Smooth muscle cell (in vitro differentiated cells): ENCODE measurements at regions not wholly inside any gene's neighbourhood (a gene's known extent, or its start where the extent isn't known, plus 50 kb on each side); places are given as distances from the start of the nearest gene placed in this dataset.
"Not testable (repeated sequence)": the region's sequence is repeated elsewhere in the genome, so short reads cannot be mapped to it uniquely, and the experiment has no call there.

Experiments used
- DNase-seq: peaks from one replicate; lab custom pipeline; 2025; ENCODE audit not compliant: unreplicated experiment; lab: John Stamatoyannopoulos, UW
- H2AFZ ChIP-seq: fragments of 200-600 bp; sonication (generic); 2 replicates; pipeline ENCODE4 v1.6.0; 2016; ENCODE audit warnings: antibody characterized with exemption, low read depth, mild to moderate bottlenecking
- H3F3A ChIP-seq: fragments of 200-600 bp; sonication (generic); 2 replicates; pipeline ENCODE4 v1.6.0; 2017; ENCODE audit warnings: antibody characterized with exemption, low read depth
- H3K27ac ChIP-seq: fragments of 200-600 bp; sonication (generic); 2 replicates; pipeline ENCODE4 v1.5.1; 2016; ENCODE audit warnings: low read depth, mild to moderate bottlenecking
- H3K27me3 ChIP-seq: fragments of 200-600 bp; sonication (generic); 2 replicates; pipeline ENCODE4 v1.6.1; 2016; ENCODE audit warnings: low read depth, mild to moderate bottlenecking
- H3K36me3 ChIP-seq: fragments of 200-600 bp; sonication (generic); 2 replicates; pipeline ENCODE4 v1.5.1; 2016; ENCODE audit warnings: low read depth
- H3K4me1 ChIP-seq: fragments of 200-600 bp; sonication (generic); 2 replicates; pipeline ENCODE4 v1.5.1; 2016; ENCODE audit warnings: low read depth
- H3K4me2 ChIP-seq: fragments of 200-600 bp; sonication (generic); 2 replicates; pipeline ENCODE4 v1.6.0; 2016; ENCODE audit warnings: mild to moderate bottlenecking
- H3K4me3 ChIP-seq: fragments of 200-600 bp; sonication (generic); 2 replicates; pipeline ENCODE4 v1.5.1; 2016; ENCODE audit warnings: mild to moderate bottlenecking
- H3K79me2 ChIP-seq: fragments of 200-600 bp; sonication (generic); 2 replicates; pipeline ENCODE4 v1.6.0; 2016; ENCODE audit warnings: low read depth, mild to moderate bottlenecking
- H3K9ac ChIP-seq: fragments of 200-600 bp; sonication (generic); 2 replicates; pipeline ENCODE4 v1.6.0; 2016; ENCODE audit warnings: low read depth
- H3K9me3 ChIP-seq: fragments of 200-600 bp; sonication (generic); replicated peaks from 2 replicates; pipeline ENCODE4 v1.5.1; 2016; ENCODE audit warnings: low read depth
- H4K20me1 ChIP-seq: fragments of 200-600 bp; sonication (generic); 2 replicates; pipeline ENCODE4 v1.6.0; 2016; ENCODE audit warnings: low read depth
- CTCF ChIP-seq: fragments of 200-600 bp; sonication (generic); IDR thresholded peaks from 2 replicates; pipeline ENCODE4 v1.5.1; 2017; ENCODE audit warnings: borderline replicate concordance, mild to moderate bottlenecking, antibody characterized with exemption; ENCODE audit not compliant: insufficient read depth, poor library complexity, severe bottlenecking
- WGBS: methylation state at CpG from one replicate; pipeline ENCODE4 v1.1.7; 2016; ENCODE audit warnings: low lambda C conversion rate; 5-methylcytosine and 5-hydroxymethylcytosine counted together

DNA sequence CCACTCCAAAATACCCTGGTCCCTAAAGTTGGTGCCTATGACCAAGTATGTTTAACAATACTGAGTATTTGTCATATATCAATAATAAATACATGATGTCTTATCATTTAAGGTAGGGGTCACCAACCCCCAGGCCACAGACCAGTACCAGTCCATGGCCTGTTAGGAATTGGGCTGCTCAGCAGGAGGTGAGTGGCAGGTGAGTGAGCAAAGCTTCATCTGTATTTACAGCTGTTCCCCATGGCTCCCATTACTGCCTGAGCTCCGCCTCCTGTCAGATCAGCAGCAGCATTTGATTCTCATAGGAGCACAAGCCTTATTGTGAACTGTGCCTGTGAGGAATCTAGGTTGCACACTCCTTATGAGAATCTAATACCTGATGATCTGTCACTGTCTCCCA, 126.2 kb downstream of the HNRNPD start:
- Histone ChIP-seq H4K20me1 (no peaks in the 10 kb centered on the region), H3K36me3 (no peaks in the 10 kb centered on the region), H3K9ac (no peak overlapping the region), H3K27me3 (no peaks in the 10 kb centered on the region), H3K9me3 (no peaks in the 10 kb centered on the region), H3K4me2 (no peak overlapping the region), H3K4me3 (no peak overlapping the region), H3K4me1 (no peaks in the 10 kb centered on the region), H3F3A (no peaks in the 10 kb centered on the region), H3K27ac (no peak overlapping the region), H3K79me2 (no peaks in the 10 kb centered on the region), H2AFZ (no peak overlapping the region)
- TF ChIP-seq CTCF = no peak
- no peak for DNase-seq
- 92% methylated on average over 1 of the region's 1 CpG for whole genome bisulfite sequencing

- H3K27ac ChIP-seq = no peak overlapping the region
- H3K36me3 ChIP-seq = no peaks in the 10 kb centered on the region
- no peaks in the 10 kb centered on the region for H3F3A ChIP-seq
- no peaks in the 10 kb centered on the region for H3K4me1 ChIP-seq
- H4K20me1 ChIP-seq = no peaks in the 10 kb centered on the region
- no peak overlapping the region for H2AFZ ChIP-seq
- H3K27me3 ChIP-seq = no peaks in the 10 kb centered on the region
- no peak overlapping the region for H3K4me2 ChIP-seq
- no peak for TF ChIP-seq CTCF
- no peak overlapping the region for H3K9ac ChIP-seq
- no peaks in the 10 kb centered on the region for H3K9me3 ChIP-seq
- WGBS = 37% methylated on average over 3 of the region's 3 CpGs
- no peak overlapping the region for H3K4me3 ChIP-seq
- DNase-seq = no peak
- no peaks in the 10 kb centered on the region for H3K79me2 ChIP-seq
Measured at GRCh38 chr4:82247171-82247570, 126.6 kb downstream of the HNRNPD start.

DNA sequence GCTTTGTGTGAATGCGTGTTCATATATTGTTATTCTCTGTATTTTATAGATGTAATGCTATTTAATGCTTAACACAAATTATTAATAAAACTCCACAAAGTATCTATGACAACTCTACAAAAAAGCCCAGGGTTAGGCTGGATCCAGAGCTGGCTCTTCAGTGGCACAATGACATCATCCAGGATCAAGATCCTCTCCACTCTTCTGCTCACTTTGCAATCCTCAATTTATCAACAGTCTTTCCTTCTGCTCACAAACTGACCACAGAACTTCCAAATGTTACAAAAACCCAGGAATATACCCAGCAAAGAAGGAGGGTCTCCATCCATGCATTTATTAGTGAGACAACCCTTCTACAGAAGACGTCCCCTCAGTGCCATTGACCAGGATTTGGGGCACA, 132.3 kb downstream of the HNRNPD start:
- H3K9ac ChIP-seq = no peak overlapping the region
- no peak overlapping the region for H3K27ac ChIP-seq
- no peaks in the 10 kb centered on the region for H3K79me2 ChIP-seq
- H3K36me3 ChIP-seq = no peaks in the 10 kb centered on the region
- H3K4me3 ChIP-seq = no peak overlapping the region
- no peaks in the 10 kb centered on the region for H3K9me3 ChIP-seq
- no peaks in the 10 kb centered on the region for H3K4me1 ChIP-seq
- TF ChIP-seq CTCF = no peak
- H3F3A ChIP-seq = no peaks in the 10 kb centered on the region
- H2AFZ ChIP-seq = no peak overlapping the region
- DNase-seq = no peak
- H3K4me2 ChIP-seq = no peak overlapping the region
- H4K20me1 ChIP-seq = no peaks in the 10 kb centered on the region
- H3K27me3 ChIP-seq = peaks cover 6% of the 10 kb centered on the region
- 93% methylated on average over 2 of the region's 2 CpGs for WGBS

DNA sequence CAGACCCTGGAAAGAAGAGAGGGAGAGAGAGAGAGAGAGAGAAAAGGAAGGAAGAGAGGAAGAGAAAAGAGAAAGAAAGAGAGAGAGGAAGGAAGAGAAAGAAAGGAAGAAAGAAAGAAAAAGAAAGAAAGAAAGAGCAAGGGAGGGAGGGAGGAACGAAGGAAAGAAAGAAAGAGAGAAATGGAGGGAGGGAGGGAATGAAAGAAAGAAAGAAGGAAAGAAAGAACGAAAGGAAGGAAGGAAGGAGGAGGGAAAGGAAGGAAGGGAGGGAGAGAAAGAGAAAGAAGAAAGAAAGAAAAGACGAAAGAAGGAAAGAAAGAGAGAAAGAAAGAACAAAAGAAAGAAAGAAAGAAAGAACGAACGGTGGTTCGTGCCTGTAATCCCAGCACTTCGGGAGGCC, 133.4 kb downstream of the HNRNPD start:
- no peaks in the 10 kb centered on the region for H3K36me3 ChIP-seq
- no peak for TF ChIP-seq CTCF
- DNase-seq = no peak

DNA sequence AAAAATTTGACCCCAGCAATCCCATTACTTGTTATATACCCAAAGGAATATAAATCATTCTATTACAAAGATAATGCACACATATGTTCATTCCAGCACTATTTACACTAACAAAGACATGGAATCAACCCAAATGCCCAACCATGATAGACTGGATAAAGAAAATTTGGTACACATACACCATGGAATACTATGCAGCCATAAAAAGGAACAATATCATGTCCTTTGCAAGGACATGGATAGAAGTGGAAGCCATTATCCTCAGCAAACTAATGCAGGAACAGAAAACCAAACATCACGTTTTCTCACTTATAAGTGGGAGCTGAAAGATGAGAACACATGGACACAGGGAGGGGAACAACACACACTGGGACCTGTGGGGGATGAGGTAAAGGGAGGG, 136.6 kb downstream of the HNRNPD start:
- not testable (repeated sequence) for H3K9ac ChIP-seq, H3K27ac ChIP-seq, H3K4me1 ChIP-seq, H3K79me2 ChIP-seq, DNase-seq, H3F3A ChIP-seq, H3K4me3 ChIP-seq, H2AFZ ChIP-seq, H3K4me2 ChIP-seq, H3K9me3 ChIP-seq, H3K36me3 ChIP-seq, H4K20me1 ChIP-seq, H3K27me3 ChIP-seq
- 95% methylated on average over 1 of the region's 1 CpG for WGBS

More for the DNA sequence above, 133.4 kb downstream of the HNRNPD start:
- H3F3A ChIP-seq = no peaks in the 10 kb centered on the region
- no peak overlapping the region for H3K9ac ChIP-seq
- no peak overlapping the region for H2AFZ ChIP-seq
- no peaks in the 10 kb centered on the region for H3K4me1 ChIP-seq
- H4K20me1 ChIP-seq = no peaks in the 10 kb centered on the region
- H3K27me3 ChIP-seq = peaks cover 6% of the 10 kb centered on the region
- no peak overlapping the region for H3K4me3 ChIP-seq
- WGBS = 87% methylated on average over 7 of the region's 7 CpGs
- H3K9me3 ChIP-seq = no peaks in the 10 kb centered on the region
- no peaks in the 10 kb centered on the region for H3K79me2 ChIP-seq
- H3K27ac ChIP-seq = no peak overlapping the region
- H3K4me2 ChIP-seq = no peak overlapping the region
